HFFc6 (cell line): ENCODE measurements at regions not wholly inside any gene's neighbourhood (a gene's known extent, or its start where the extent isn't known, plus 50 kb on each side); places are given as distances from the start of the nearest gene placed in this dataset.

ENCODE experiments used
- DNase-seq: peaks from one replicate; pipeline ENCODE4 v3.0.0-alpha.2; 2018
- H3K27ac Mint-ChIP-seq: 2 replicates; pipeline ENCODE4 v1.8.0; 2020; ENCODE audit warnings: mild to moderate bottlenecking, mixed read lengths
- H3K27me3 Mint-ChIP-seq: 2 replicates; pipeline ENCODE4 v1.8.0; 2021; ENCODE audit warnings: mild to moderate bottlenecking, moderate library complexity, mixed read lengths; ENCODE audit not compliant: insufficient read depth
- H3K36me3 Mint-ChIP-seq: 2 replicates; pipeline ENCODE4 v1.8.0; 2021; ENCODE audit warnings: low read depth, mixed read lengths
- H3K4me1 Mint-ChIP-seq: 2 replicates; pipeline ENCODE4 v1.8.0; 2020; ENCODE audit warnings: low read depth, mixed read lengths
- H3K4me3 Mint-ChIP-seq: 2 replicates; pipeline ENCODE4 v1.8.0; 2020; ENCODE audit warnings: mild to moderate bottlenecking, moderate library complexity, mixed read lengths
- H3K9me3 Mint-ChIP-seq: 2 replicates; pipeline ENCODE4 v1.8.0; 2020; ENCODE audit warnings: mild to moderate bottlenecking, mixed read lengths
- TF ChIP-seq, protein P1 (sequence below): fragments of 200-600 bp; sonication (generic); IDR thresholded peaks from 2 replicates; pipeline ENCODE4 v1.5.0; 2021; ENCODE audit warnings: antibody characterized with exemption, mild to moderate bottlenecking

DNA sequence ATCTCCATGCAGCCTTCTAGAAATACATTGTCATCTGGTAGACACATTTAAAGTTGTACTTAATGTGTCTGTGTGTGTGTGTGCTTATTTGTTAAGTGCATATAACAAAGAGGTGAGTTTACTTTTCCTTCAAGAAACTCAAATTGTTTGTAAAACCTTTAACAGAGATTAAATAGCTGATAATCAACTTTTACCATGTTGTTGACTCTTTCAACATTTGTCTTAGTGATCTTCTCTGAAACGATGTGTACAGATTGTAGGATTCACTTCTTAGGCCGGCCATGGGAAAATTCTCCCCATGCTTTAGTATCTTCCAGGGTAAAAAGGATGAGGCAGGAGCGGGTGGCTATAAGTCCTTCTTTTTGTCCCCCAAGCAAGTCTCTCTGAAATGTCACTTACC lies 292.9 kb upstream of the MAF start:
- Mint-ChIP-seq H3K9me3 (peaks cover 20% of the 10 kb centered on the region), H3K36me3 (no peaks in the 10 kb centered on the region), H3K4me1 (no peaks in the 10 kb centered on the region), H3K27ac (no peak overlapping the region), H3K27me3 (peaks cover 1% of the 10 kb centered on the region; the same call in 1 of the 2 replicates), H3K4me3 (no peak overlapping the region)
- TF ChIP-seq, protein P1, sequence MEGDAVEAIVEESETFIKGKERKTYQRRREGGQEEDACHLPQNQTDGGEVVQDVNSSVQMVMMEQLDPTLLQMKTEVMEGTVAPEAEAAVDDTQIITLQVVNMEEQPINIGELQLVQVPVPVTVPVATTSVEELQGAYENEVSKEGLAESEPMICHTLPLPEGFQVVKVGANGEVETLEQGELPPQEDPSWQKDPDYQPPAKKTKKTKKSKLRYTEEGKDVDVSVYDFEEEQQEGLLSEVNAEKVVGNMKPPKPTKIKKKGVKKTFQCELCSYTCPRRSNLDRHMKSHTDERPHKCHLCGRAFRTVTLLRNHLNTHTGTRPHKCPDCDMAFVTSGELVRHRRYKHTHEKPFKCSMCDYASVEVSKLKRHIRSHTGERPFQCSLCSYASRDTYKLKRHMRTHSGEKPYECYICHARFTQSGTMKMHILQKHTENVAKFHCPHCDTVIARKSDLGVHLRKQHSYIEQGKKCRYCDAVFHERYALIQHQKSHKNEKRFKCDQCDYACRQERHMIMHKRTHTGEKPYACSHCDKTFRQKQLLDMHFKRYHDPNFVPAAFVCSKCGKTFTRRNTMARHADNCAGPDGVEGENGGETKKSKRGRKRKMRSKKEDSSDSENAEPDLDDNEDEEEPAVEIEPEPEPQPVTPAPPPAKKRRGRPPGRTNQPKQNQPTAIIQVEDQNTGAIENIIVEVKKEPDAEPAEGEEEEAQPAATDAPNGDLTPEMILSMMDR = no peak
- no peak for DNase-seq

- DNase-seq = no peak
- H3K9me3 Mint-ChIP-seq = peaks cover 20% of the 10 kb centered on the region
- no peaks in the 10 kb centered on the region for H3K36me3 Mint-ChIP-seq
- no peaks in the 10 kb centered on the region for H3K4me1 Mint-ChIP-seq
- no peak overlapping the region for H3K4me3 Mint-ChIP-seq
- H3K27ac Mint-ChIP-seq = no peak overlapping the region
- TF ChIP-seq, protein P1 = no peak
- peaks cover 1% of the 10 kb centered on the region; the same call in 1 of the 2 replicates for H3K27me3 Mint-ChIP-seq
Observed at GRCh38 chr16:79892278-79892677, 291.7 kb upstream of the MAF start.

DNA sequence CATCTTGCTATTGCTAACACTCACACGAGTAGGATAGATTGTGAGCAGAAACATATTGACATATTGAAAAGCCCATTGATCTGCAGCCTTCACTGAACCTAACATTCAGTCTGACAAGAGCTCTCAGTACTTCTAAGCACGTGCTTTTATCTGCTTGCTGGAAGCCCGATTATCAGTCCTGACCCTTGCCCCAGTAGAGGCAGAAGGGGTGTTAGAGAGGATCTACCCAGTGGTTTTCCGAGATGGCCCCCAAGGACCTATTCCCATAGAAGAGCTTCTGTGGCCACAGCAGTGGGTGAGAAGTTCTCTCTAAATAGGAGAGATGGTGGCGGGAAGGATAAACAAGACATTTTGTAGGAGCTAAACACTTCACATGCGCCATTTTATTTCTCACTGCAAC lies 290.9 kb upstream of the MAF start:
- TF ChIP-seq, protein P1 = no peak
- Mint-ChIP-seq H3K36me3 (no peaks in the 10 kb centered on the region), H3K27ac (no peak overlapping the region), H3K4me3 (no peak overlapping the region), H3K9me3 (peaks cover 20% of the 10 kb centered on the region), H3K27me3 (peaks cover 1% of the 10 kb centered on the region; the same call in 1 of the 2 replicates), H3K4me1 (no peaks in the 10 kb centered on the region)
- no peak for DNase-seq

DNA sequence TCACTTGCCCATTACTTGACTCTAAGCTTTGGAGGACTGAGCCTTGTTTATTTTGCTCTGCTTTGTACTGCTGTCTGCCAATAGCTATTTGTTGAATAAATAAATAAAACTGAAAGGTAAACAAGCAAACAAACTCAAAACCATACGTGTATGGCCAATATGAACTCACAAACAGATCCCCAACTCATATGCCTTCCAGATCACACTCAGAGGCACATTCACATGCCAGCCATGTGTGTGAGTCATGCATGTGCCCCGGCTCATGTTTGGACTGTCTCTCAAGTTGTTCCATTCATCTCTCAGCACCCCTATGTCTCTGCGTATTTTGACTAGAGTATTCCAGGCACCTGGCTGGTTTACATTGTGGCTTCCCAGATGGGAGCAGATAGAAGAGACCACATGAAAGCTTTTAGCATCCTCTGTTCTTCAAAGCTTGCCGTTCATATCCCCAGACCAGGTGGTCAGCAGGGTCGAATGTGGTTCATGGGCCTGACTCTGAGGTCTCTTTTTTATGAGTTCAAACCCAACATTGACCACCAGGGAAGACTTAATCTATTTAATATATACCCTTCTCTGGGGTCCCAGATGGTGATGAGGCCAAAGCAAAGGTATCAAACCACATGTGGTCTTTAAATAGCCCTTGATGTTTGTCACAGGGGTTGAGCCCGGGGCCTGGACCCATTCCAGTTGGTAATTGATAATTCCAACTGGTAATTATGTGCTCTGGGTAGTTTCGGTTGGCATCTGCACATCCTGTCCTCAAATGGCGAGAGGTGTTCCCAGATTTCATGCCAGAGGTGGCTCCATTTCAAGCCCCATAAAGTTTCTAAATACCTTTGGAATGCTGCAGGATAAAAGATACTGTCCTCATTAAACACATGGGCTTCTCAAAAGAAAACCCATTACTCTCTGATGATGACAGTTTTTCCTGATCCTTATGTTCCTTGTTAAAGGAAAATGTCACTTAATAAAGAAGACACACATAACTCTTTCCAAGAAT lies 287.3 kb upstream of the MAF start:
- Mint-ChIP-seq H3K36me3 (no peaks in the 10 kb centered on the region), H3K9me3 (peaks cover 18% of the 10 kb centered on the region), H3K27me3 (no peaks in the 10 kb centered on the region), H3K4me3 (no peak overlapping the region), H3K4me1 (no peaks in the 10 kb centered on the region), H3K27ac (no peak overlapping the region)
- DNase-seq = no peak
- TF ChIP-seq, protein P1 = no peak

DNA sequence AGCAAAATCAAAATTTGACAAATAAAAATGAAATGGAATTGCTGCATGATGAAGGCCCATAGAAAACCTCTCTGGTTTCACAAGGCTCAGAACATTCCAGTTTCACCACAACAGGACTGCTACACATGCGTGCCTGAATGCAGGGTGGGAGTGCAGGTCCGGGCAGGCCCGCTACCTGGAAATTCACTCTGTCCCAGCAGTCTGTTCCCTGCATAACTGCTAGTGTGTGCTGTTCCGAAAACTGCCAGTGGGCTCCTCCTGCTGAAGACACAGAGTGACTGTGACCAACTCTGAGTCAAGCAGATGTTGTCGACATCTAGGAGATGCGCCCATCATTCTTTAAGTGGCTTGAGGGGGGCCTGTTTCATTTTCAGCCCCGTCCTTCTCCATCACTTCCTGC lies 284.8 kb upstream of the MAF start:
- TF ChIP-seq, protein P1 = no peak
- H3K36me3 Mint-ChIP-seq = no peaks in the 10 kb centered on the region
- no peak for DNase-seq
- no peak overlapping the region for H3K4me3 Mint-ChIP-seq
- H3K9me3 Mint-ChIP-seq = peaks cover 15% of the 10 kb centered on the region
- H3K4me1 Mint-ChIP-seq = no peaks in the 10 kb centered on the region
- no peaks in the 10 kb centered on the region for H3K27me3 Mint-ChIP-seq
- no peak overlapping the region for H3K27ac Mint-ChIP-seq
